Kidney (tissue), 13 donors: ENCODE measurements at regions not wholly inside any gene's neighbourhood (a gene's known extent, or its start where the extent isn't known, plus 50 kb on each side); places are given as distances from the start of the nearest gene placed in this dataset.
A peak's percentile ranks its signal among the peaks of the same experiment; 100 is the strongest.

ENCODE experiments used
- DNase-seq, 5 donors: peaks; one replicate each; pipeline ENCODE4 v3.0.0-alpha.2; 2013 to 2020
- FAIRE-seq: peaks from 2 replicates; lab custom pipeline; 2012; peaks lifted over from hg19 to GRCh38; lab: Jason Lieb, UNC
- H3K27ac ChIP-seq, 2 donors: one replicate each; pipeline ENCODE4 v1.7.0; 2013; ENCODE audit warnings: low read depth in 2 of 2, low read length in 2 of 2, inconsistent platforms in 1 of 2
- H3K27me3 ChIP-seq: one replicate; pipeline ENCODE4 v1.7.1; 2013; ENCODE audit warnings: low read length, inconsistent platforms; ENCODE audit not compliant: control insufficient read depth, insufficient read depth
- H3K36me3 ChIP-seq, 3 donors: one replicate each; pipeline versions ENCODE4 v1.7.0 to v1.7.1; 2013; ENCODE audit warnings: low read length in 3 of 3, control low read depth in 1 of 3, inconsistent platforms in 1 of 3; ENCODE audit not compliant: insufficient read depth in 3 of 3, control insufficient read depth in 2 of 3
- H3K4me1 ChIP-seq, 3 donors: one replicate each; pipeline versions ENCODE4 v1.7.0 to v1.7.1; 2013; ENCODE audit warnings: low read length in 3 of 3, inconsistent platforms in 1 of 3, low read depth in 1 of 3; ENCODE audit not compliant: control insufficient read depth in 2 of 3, insufficient read depth in 2 of 3
- H3K4me3 ChIP-seq, 3 donors: one replicate each; pipeline versions ENCODE4 v1.7.0 to v1.8.1; 2013; ENCODE audit warnings: low read length in 3 of 3, control low read depth in 1 of 3, inconsistent platforms in 1 of 3
- H3K9ac ChIP-seq, 3 donors: one replicate each; pipeline versions ENCODE4 v1.7.0 to v1.7.1; 2013; ENCODE audit warnings: low read length in 3 of 3, control low read depth in 1 of 3, inconsistent platforms in 1 of 3
- H3K9me3 ChIP-seq, 3 donors: one replicate each; pipeline versions ENCODE4 v1.7.0 to v1.7.1; 2013; ENCODE audit warnings: low read length in 3 of 3, control low read depth in 1 of 3, inconsistent platforms in 1 of 3; ENCODE audit not compliant: control insufficient read depth in 2 of 3, insufficient read depth in 1 of 3
- CTCF ChIP-seq: IDR thresholded peaks from 3 replicates; pipeline ENCODE4 v1.5.1; 2012; ENCODE audit warnings: mild to moderate bottlenecking, moderate library complexity, borderline replicate concordance; ENCODE audit not compliant: insufficient read depth; ENCODE audit errors: extremely low read depth
- intact Hi-C: fragments of 100-400 bp; cut with DNase I; formaldehyde crosslinking; loops from one replicate; pipeline ENCODE4 v1.11.1; 2022
- donor health status: control.
- donor health status: control.
- donor health status: control.
- donor health status: control.
- donor health status: control.
- donor health status: DM: yes; HTN: yes; CAD: no.
- donor health status: Normal renal cell carcinoma (clear cell type).

DNA sequence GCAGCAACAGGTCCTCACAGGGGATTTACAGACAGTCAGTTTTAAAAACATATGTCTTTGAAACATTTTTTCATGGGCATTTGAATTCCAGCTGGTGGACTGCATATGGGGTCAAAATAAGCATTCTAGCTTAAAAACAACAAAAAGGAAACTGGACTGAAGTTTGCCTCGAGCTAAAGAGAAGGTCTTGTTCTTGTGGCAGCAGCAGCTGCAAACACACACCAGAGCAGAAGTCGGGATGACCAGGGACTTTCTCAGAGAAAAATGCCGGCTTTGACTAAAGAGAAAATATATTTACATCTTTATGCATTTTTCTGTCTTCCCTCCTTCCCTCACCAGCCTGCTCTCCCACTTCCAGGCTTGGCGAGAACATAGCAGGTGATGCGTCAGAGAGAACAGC, 361.4 kb downstream of the CXCL12 start:
- intact Hi-C loops = no loop called here
- no peak for FAIRE-seq

GRCh38 chr10:44022203-44022602, 362.7 kb downstream of the CXCL12 start:
- Histone ChIP-seq H3K4me1 (no peaks in the 10 kb centered on the region), H3K27me3 (no peaks in the 10 kb centered on the region), H3K4me3 (no peak overlapping the region), H3K9ac (no peak overlapping the region), H3K27ac (no peak overlapping the region), H3K36me3 (no peaks in the 10 kb centered on the region), H3K9me3 (peaks cover 0 to 13% (median 0%) of the 10 kb centered on the region in 3 donors)
- FAIRE-seq (no peak), DNase-seq (no peak)
- intact Hi-C loops = no loop called here
- no peak for TF ChIP-seq CTCF

More for the DNA sequence above, 361.4 kb downstream of the CXCL12 start:
- H3K27ac ChIP-seq = no peak overlapping the region
- no peak overlapping the region for H3K9ac ChIP-seq
- H3K4me3 ChIP-seq = no peak overlapping the region
- H3K4me1 ChIP-seq = no peaks in the 10 kb centered on the region
- peak in 1 of 5 donors; percentile 25 for DNase-seq
- no peaks in the 10 kb centered on the region for H3K36me3 ChIP-seq
- no peaks in the 10 kb centered on the region for H3K27me3 ChIP-seq
- peaks cover 0 to 13% (median 0%) of the 10 kb centered on the region in 3 donors for H3K9me3 ChIP-seq
- no peak for TF ChIP-seq CTCF

DNA sequence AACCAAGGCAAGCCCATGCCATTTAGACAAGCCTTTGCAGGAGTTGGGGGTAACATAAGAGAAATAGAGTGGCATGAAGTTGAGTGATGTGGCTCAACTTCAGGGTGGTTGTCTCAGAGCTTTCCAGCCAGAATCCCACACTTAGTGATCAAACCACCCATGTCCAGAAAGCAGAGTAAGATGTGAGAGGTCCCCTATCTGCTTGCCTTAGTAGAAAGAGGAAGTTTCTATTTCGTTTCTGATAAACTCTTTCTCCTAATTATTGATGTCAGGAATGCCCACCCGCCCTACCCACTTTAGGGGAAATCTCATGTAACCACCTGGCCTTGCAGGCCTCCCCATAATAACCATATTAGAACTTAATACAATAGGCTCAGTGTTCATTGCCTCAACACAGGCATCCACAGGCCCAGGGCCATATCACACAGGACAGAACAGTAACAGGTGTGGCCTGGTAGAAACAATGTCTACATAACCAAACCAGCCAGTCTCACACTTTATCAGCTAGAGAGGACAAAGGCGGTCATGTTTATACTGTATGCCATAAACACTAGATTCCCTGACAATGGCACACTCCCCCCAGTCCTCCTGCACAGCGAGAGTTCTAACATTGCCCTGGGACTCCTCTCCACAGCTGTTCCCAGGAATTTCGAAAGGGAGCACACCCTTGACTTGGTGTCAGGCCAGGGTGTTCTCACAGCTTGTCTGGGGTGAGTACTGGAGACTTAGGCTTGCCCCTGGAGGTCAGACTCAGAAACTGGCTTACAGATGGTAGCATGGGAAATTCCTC, 364.4 kb downstream of the CXCL12 start:
- intact Hi-C loops = no loop called here
- no peak for TF ChIP-seq CTCF
- Histone ChIP-seq H3K27ac (no peak overlapping the region), H3K4me3 (no peak overlapping the region), H3K9ac (no peak overlapping the region), H3K27me3 (no peaks in the 10 kb centered on the region), H3K9me3 (peaks cover 0 to 13% (median 0%) of the 10 kb centered on the region in 3 donors), H3K4me1 (peaks cover 0 to 5% (median 0%) of the 10 kb centered on the region in 3 donors), H3K36me3 (no peaks in the 10 kb centered on the region)
- FAIRE-seq (no peak), DNase-seq (no peak)
